ENCODE measurements at regions not wholly inside any gene's neighbourhood (a gene's known extent, or its start where the extent isn't known, plus 50 kb on each side); places are given as distances from the start of the nearest gene placed in this dataset.
A peak's percentile ranks its signal among the peaks of the same experiment; 100 is the strongest.

DNA sequence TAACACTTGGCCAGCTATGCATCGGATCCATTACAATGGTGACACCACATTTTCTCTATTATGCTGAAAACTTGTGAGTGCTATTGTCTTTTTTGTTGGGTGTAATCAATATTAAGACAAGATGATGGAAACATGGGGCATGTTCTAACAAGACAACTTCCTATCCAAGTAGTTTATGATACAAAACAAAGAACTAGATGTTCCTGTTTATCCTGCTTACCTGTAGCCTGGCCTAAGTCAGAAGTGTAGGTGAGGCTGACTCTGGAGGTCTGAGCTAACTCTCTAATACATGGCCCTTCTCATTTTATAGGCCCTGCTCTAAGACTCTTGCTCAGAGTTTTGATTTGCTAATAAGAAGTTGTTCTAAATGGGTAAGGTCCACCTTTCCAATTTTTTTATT, 242.4 kb upstream of the STXBP5 start:
- no peak overlapping the region for H3K4ac ChIP-seq (ENCODE audit: low read depth in 1 of 2, low read length in 2 of 2)
- no peak overlapping the region for H3K9ac ChIP-seq (ENCODE audit: low read length)
- H3K79me1 ChIP-seq (replicated peaks; ENCODE audit: low read length, poor library complexity, severe bottlenecking), result no peaks in the 10 kb centered on the region
- no peak for DNase-seq
- H3K4me2 ChIP-seq (ENCODE audit: low read length, poor library complexity, severe bottlenecking), result no peak overlapping the region
- no peak overlapping the region for H4K8ac ChIP-seq (ENCODE audit: low read length)
- no peak overlapping the region for H4K91ac ChIP-seq (ENCODE audit: low read length)
- no peak overlapping the region for H3K27ac ChIP-seq (ENCODE audit: low read length, poor library complexity, severe bottlenecking)
- H3K36me3 ChIP-seq (ENCODE audit: control insufficient read depth in 1 of 2, insufficient read depth in 2 of 2, low read depth in 1 of 2, low read length in 2 of 2), result no peaks in the 10 kb centered on the region
- WGBS, result no CpG with 5 or more reads among the region's 1 CpG
- peaks cover 18% of the 10 kb centered on the region for H3K9me3 ChIP-seq (ENCODE audit: control insufficient read depth, low read length)
- no peak overlapping the region for H3K14ac ChIP-seq (ENCODE audit: low read length in 2 of 2)
- H3K18ac ChIP-seq (ENCODE audit: low read depth in 1 of 2, low read length in 2 of 2), result no peak overlapping the region
- no peak overlapping the region for H3K4me3 ChIP-seq (ENCODE audit: insufficient read depth in 1 of 2, low read depth in 1 of 2, low read length in 2 of 2)
- no peak overlapping the region for H3K23ac ChIP-seq (ENCODE audit: low read length in 2 of 2)
- H2BK15ac ChIP-seq (ENCODE audit: low read depth, poor library complexity, severe bottlenecking), result no peak overlapping the region
- no peak overlapping the region for H2AK5ac ChIP-seq (ENCODE audit: low read length, severe bottlenecking)
- no peaks in the 10 kb centered on the region for H3K4me1 ChIP-seq (ENCODE audit: control insufficient read depth, insufficient read depth, low read depth, low read length)
- no peak overlapping the region for H2BK5ac ChIP-seq (ENCODE audit: low read depth, low read length, poor library complexity, severe bottlenecking)
- H2BK120ac ChIP-seq (ENCODE audit: low read depth, low read length), result no peak overlapping the region
- no peak overlapping the region for H2BK12ac ChIP-seq (ENCODE audit: low read length in 2 of 2)
- H2AFZ ChIP-seq (ENCODE audit: low read depth, low read length), result no peak overlapping the region
- no peaks in the 10 kb centered on the region for H3K27me3 ChIP-seq (ENCODE audit: control insufficient read depth in 1 of 2, insufficient read depth in 1 of 2, low read length in 2 of 2)

DNA sequence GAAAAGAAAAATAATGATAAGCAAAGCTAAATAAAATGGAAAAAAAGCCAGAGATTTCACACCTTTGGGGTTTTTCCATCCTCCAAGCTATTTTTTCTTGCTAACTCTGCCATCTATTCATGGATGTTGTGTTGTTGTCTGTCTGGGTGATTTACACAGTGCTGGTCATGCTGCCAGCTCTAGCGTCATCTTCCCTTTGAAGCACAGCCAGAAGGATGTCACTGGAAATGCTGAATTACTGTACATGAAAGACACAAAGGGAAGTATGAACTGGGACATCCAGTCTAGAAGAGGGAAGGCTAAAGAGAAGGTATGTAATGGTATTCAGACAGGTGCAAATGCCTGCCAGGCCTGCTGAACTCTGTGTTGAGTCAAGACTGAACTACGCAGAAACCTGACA, 241.9 kb upstream of the STXBP5 start:
- Histone ChIP-seq H3K4me1 (ENCODE audit: control insufficient read depth, insufficient read depth, low read depth, low read length) (no peaks in the 10 kb centered on the region), H3K36me3 (ENCODE audit: control insufficient read depth in 1 of 2, insufficient read depth in 2 of 2, low read depth in 1 of 2, low read length in 2 of 2) (no peaks in the 10 kb centered on the region), H3K9ac (ENCODE audit: low read length) (no peak overlapping the region), H3K14ac (ENCODE audit: low read length in 2 of 2) (no peak overlapping the region), H3K4ac (ENCODE audit: low read depth in 1 of 2, low read length in 2 of 2) (no peak overlapping the region), H3K23ac (ENCODE audit: low read length in 2 of 2) (no peak overlapping the region), H3K27ac (ENCODE audit: low read length, poor library complexity, severe bottlenecking) (no peak overlapping the region), H4K91ac (ENCODE audit: low read length) (no peak overlapping the region), H3K4me3 (ENCODE audit: insufficient read depth in 1 of 2, low read depth in 1 of 2, low read length in 2 of 2) (no peak overlapping the region), H2BK15ac (ENCODE audit: low read depth, poor library complexity, severe bottlenecking) (no peak overlapping the region), H3K79me1 (replicated peaks; ENCODE audit: low read length, poor library complexity, severe bottlenecking) (no peaks in the 10 kb centered on the region), H3K4me2 (ENCODE audit: low read length, poor library complexity, severe bottlenecking) (no peak overlapping the region), H2AK5ac (ENCODE audit: low read length, severe bottlenecking) (no peak overlapping the region), H2AFZ (ENCODE audit: low read depth, low read length) (no peak overlapping the region), H3K27me3 (ENCODE audit: control insufficient read depth in 1 of 2, insufficient read depth in 1 of 2, low read length in 2 of 2) (no peaks in the 10 kb centered on the region), H2BK12ac (ENCODE audit: low read length in 2 of 2) (no peak overlapping the region), H3K18ac (ENCODE audit: low read depth in 1 of 2, low read length in 2 of 2) (no peak overlapping the region), H3K9me3 (ENCODE audit: control insufficient read depth, low read length) (peaks cover 18% of the 10 kb centered on the region), H4K8ac (ENCODE audit: low read length) (no peak overlapping the region), H2BK120ac (ENCODE audit: low read depth, low read length) (no peak overlapping the region), H2BK5ac (ENCODE audit: low read depth, low read length, poor library complexity, severe bottlenecking) (no peak overlapping the region)
- DNase-seq, result no peak
- WGBS, result 91% methylated on average over 2 of the region's 2 CpGs

DNA sequence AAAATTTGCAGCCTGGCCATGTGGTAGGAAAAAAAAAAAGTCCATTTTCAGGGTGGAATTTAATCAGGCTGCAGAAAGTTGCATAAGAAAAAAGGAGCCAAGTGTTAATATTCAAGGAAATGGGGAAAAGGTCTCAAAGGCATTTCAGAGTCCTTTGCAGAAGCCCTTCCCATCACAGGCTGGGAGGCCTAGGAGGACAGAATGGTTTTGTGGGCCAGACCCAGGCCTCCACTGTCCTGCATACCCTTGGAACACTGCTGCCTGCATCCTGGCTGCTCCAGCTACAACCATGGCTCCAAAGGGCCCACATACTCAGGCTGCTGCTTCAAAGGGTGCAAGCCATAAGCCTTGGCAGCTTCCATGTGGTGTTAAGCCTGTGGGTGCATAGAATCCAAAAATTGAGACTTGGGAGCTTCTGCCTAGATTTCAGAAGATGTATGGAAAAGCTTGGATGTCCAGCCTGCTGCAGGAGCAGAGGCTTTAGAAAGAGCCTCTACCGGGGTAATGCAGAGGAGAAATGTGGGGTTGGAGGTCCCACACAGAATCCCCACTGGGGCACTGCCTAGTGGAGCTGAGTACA, 239.0 kb upstream of the STXBP5 start:
- Histone ChIP-seq H3K23ac (ENCODE audit: low read length in 2 of 2) (no peak overlapping the region), H3K4ac (ENCODE audit: low read depth in 1 of 2, low read length in 2 of 2) (no peak overlapping the region), H3K9me3 (ENCODE audit: control insufficient read depth, low read length) (peaks cover 18% of the 10 kb centered on the region), H2BK15ac (ENCODE audit: low read depth, poor library complexity, severe bottlenecking) (no peak overlapping the region), H3K4me1 (ENCODE audit: control insufficient read depth, insufficient read depth, low read depth, low read length) (no peaks in the 10 kb centered on the region), H3K27ac (ENCODE audit: low read length, poor library complexity, severe bottlenecking) (no peak overlapping the region), H3K18ac (ENCODE audit: low read depth in 1 of 2, low read length in 2 of 2) (no peak overlapping the region), H4K91ac (ENCODE audit: low read length) (no peak overlapping the region), H3K4me2 (ENCODE audit: low read length, poor library complexity, severe bottlenecking) (no peak overlapping the region), H2BK12ac (ENCODE audit: low read length in 2 of 2) (no peak overlapping the region), H3K36me3 (ENCODE audit: control insufficient read depth in 1 of 2, insufficient read depth in 2 of 2, low read depth in 1 of 2, low read length in 2 of 2) (no peaks in the 10 kb centered on the region), H2BK5ac (ENCODE audit: low read depth, low read length, poor library complexity, severe bottlenecking) (no peak overlapping the region), H2AFZ (ENCODE audit: low read depth, low read length) (no peak overlapping the region), H4K8ac (ENCODE audit: low read length) (no peak overlapping the region), H3K14ac (ENCODE audit: low read length in 2 of 2) (no peak overlapping the region), H2BK120ac (ENCODE audit: low read depth, low read length) (no peak overlapping the region), H3K9ac (ENCODE audit: low read length) (no peak overlapping the region), H3K27me3 (ENCODE audit: control insufficient read depth in 1 of 2, insufficient read depth in 1 of 2, low read length in 2 of 2) (no peaks in the 10 kb centered on the region), H3K79me1 (replicated peaks; ENCODE audit: low read length, poor library complexity, severe bottlenecking) (no peaks in the 10 kb centered on the region), H3K4me3 (ENCODE audit: insufficient read depth in 1 of 2, low read depth in 1 of 2, low read length in 2 of 2) (no peak overlapping the region), H2AK5ac (ENCODE audit: low read length, severe bottlenecking) (no peak overlapping the region)
- WGBS, result 94% methylated on average over 1 of the region's 1 CpG
- no peak for DNase-seq

DNA sequence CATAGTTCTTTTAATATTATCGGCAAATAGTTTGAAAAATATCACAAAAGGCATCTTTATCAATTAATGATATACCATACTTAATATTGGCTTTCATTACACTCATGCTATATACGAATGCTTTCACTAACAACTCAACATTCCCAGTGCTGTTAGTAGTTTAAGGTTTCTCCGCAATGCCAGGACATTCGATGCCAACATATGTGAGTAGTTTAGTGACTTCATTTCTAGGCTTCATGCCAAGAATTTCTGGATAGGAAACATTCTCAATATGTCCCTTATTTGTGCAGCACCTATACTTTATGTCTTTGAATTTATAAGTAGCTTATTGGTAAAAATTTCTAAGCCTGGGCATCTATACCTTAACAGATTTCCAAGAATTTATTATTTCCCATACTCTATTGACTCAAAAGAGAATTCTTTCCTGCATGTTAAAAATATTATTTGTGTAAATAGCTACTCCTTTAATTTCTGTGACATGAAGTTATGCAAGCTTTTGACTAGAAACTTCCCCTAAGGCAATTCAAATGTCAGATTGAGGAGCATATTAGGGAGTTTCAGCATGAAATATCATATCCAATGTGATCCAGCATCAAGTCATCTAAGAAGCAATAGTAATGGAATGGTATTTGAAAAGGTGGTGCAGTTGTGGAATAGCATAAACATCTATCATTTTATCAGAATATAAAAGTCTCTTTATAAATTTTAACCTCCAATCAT, 236.0 kb upstream of the STXBP5 start:
- Histone ChIP-seq H3K27me3 (ENCODE audit: control insufficient read depth in 1 of 2, insufficient read depth in 1 of 2, low read length in 2 of 2) (no peaks in the 10 kb centered on the region), H3K23ac (ENCODE audit: low read length in 2 of 2) (no peak overlapping the region), H3K36me3 (ENCODE audit: control insufficient read depth in 1 of 2, insufficient read depth in 2 of 2, low read depth in 1 of 2, low read length in 2 of 2) (no peaks in the 10 kb centered on the region), H3K4me3 (ENCODE audit: insufficient read depth in 1 of 2, low read depth in 1 of 2, low read length in 2 of 2) (peak overlapping the region in 1 of 2 experiments; percentile 23), H3K79me1 (replicated peaks; ENCODE audit: low read length, poor library complexity, severe bottlenecking) (no peaks in the 10 kb centered on the region), H2BK120ac (ENCODE audit: low read depth, low read length) (no peak overlapping the region), H3K27ac (ENCODE audit: low read length, poor library complexity, severe bottlenecking) (no peak overlapping the region), H3K4me1 (ENCODE audit: control insufficient read depth, insufficient read depth, low read depth, low read length) (no peaks in the 10 kb centered on the region), H3K9me3 (ENCODE audit: control insufficient read depth, low read length) (peaks cover 18% of the 10 kb centered on the region), H2BK15ac (ENCODE audit: low read depth, poor library complexity, severe bottlenecking) (no peak overlapping the region), H2BK12ac (ENCODE audit: low read length in 2 of 2) (no peak overlapping the region), H3K9ac (ENCODE audit: low read length) (peak overlapping the region; percentile 17), H2AFZ (ENCODE audit: low read depth, low read length) (no peak overlapping the region), H2BK5ac (ENCODE audit: low read depth, low read length, poor library complexity, severe bottlenecking) (no peak overlapping the region), H2AK5ac (ENCODE audit: low read length, severe bottlenecking) (no peak overlapping the region), H3K18ac (ENCODE audit: low read depth in 1 of 2, low read length in 2 of 2) (no peak overlapping the region), H3K4me2 (ENCODE audit: low read length, poor library complexity, severe bottlenecking) (no peak overlapping the region), H3K4ac (ENCODE audit: low read depth in 1 of 2, low read length in 2 of 2) (no peak overlapping the region), H3K14ac (ENCODE audit: low read length in 2 of 2) (no peak overlapping the region), H4K8ac (ENCODE audit: low read length) (no peak overlapping the region), H4K91ac (ENCODE audit: low read length) (no peak overlapping the region)
- peak; percentile 38 for DNase-seq
- 23% methylated on average over 2 of the region's 4 CpGs for WGBS

All from mesenchymal stem cell (in vitro differentiated cells and primary cell).